Adrenal gland (tissue), 9 donors: ENCODE measurements at regions not wholly inside any gene's neighbourhood (a gene's known extent, or its start where the extent isn't known, plus 50 kb on each side); places are given as distances from the start of the nearest gene placed in this dataset.

Experiments used
- DNase-seq, 7 donors: peaks; one replicate each; pipeline ENCODE4 v3.0.0-alpha.2; 2019 to 2020
- H3K27ac ChIP-seq, 5 donors: fragments of 200-600 bp; sonication (generic) in 4 of 5; 1 replicate in 3 of 5; 2 replicates in 2 of 5; pipeline versions ENCODE4 v1.5.1 to v1.8.0; 2016 to 2020; ENCODE audit warnings: mild to moderate bottlenecking in 1 of 5
- H3K27me3 ChIP-seq: fragments of 200-600 bp; 2 replicates; pipeline ENCODE4 v1.8.0; 2021
- H3K36me3 ChIP-seq, 2 donors: fragments of 200-600 bp; replicated peaks in 1 of 2; 1 replicate in 1 of 2; 2 replicates in 1 of 2; pipeline versions ENCODE4 v1.5.1 to v1.8.0; 2018 to 2022
- H3K4me1 ChIP-seq, 2 donors: fragments of 200-600 bp; replicated peaks in 1 of 2; 1 replicate in 1 of 2; 2 replicates in 1 of 2; pipeline versions ENCODE4 v1.5.1 to v1.8.0; 2018 to 2021
- H3K4me3 ChIP-seq, 4 donors: fragments of 200-600 bp; sonication (generic) in 3 of 4; one replicate each; pipeline ENCODE4 v1.5.1; 2016 to 2018
- H3K9me3 ChIP-seq, 3 donors: fragments of 200-600 bp; sonication (generic) in 1 of 3; replicated peaks in 1 of 3; 1 replicate in 2 of 3; 2 replicates in 1 of 3; pipeline versions ENCODE4 v1.5.1 to v1.8.0; 2016 to 2021
- CTCF ChIP-seq, 6 experiments: fragments of 450-650 bp in 4 of 6; fragments of 200-600 bp in 2 of 6; sonication (generic) in 1 of 6; IDR thresholded peaks; 1 replicate in 5 of 6; 2 replicates in 1 of 6; pipeline versions ENCODE4 v1.5.1 to v1.8.0; 2016 to 2021; ENCODE audit warnings: antibody characterized with exemption in 6 of 6, mild to moderate bottlenecking in 2 of 6, moderate library complexity in 1 of 6
- POLR2A ChIP-seq, 2 donors: fragments of 450-650 bp; IDR thresholded peaks; one replicate each; pipeline ENCODE4 v1.6.1; 2017; ENCODE audit warnings: antibody characterized with exemption in 2 of 2, mild to moderate bottlenecking in 2 of 2, moderate library complexity in 1 of 2
- WGBS, 4 donors: extraction: QIAGEN DNeasy Blood & Tissue Kit in 2 of 4; methylation state at CpG; one replicate each; pipeline versions ENCODE4 v1.1.5 to v1.1.7; 2013 to 2017; 5-methylcytosine and 5-hydroxymethylcytosine counted together
- intact Hi-C, 2 donors: fragments of 100-400 bp; cut with DNase I; formaldehyde crosslinking; loops; one replicate each; pipeline versions ENCODE4 v1.14.1 to v1.15.0; 2022 to 2023
- donor health status: healthy with polysubstance abuse.
- donor health status: Bipolar disorder and iron deficiency.
- donor health status: DM: yes; HTN: yes; CAD: no.
- donor health status: DM: no; HTN: no; CAD: no.
- donor health status: DM: no; HTN: no; CAD: no.

GRCh38 chr2:177021706-177022343 is 190.8 kb upstream of the HNRNPA3 start:
- H3K4me1 ChIP-seq: no peaks in the 10 kb centered on the region
- intact Hi-C loops: no loop called here
- H3K36me3 ChIP-seq: no peaks in the 10 kb centered on the region
- TF ChIP-seq CTCF (IDR thresholded peaks at IDR 0.05) (no peak), POLR2A (IDR thresholded peaks at IDR 0.05) (no peak)
- DNase-seq: no peak
- no peak overlapping the region for H3K4me3 ChIP-seq
- WGBS, 4 donors: 60 to 80% (median 68%) methylated on average over 7 of the region's 7 CpGs
- H3K27ac ChIP-seq: no peak overlapping the region
- no peaks in the 10 kb centered on the region for H3K9me3 ChIP-seq
- no peaks in the 10 kb centered on the region for H3K27me3 ChIP-seq

- DNase-seq: peak in 1 of 7 donors; percentile 14
- Histone ChIP-seq H3K4me1 (no peaks in the 10 kb centered on the region), H3K4me3 (no peak overlapping the region), H3K36me3 (no peaks in the 10 kb centered on the region), H3K9me3 (no peaks in the 10 kb centered on the region), H3K27me3 (no peaks in the 10 kb centered on the region), H3K27ac (no peak overlapping the region)
- intact Hi-C loops: no loop called here
- 54 to 61% (median 58%) methylated on average over 5 of the region's 5 CpGs for WGBS, 4 donors
- TF ChIP-seq POLR2A (IDR thresholded peaks at IDR 0.05) (no peak), CTCF (IDR thresholded peaks at IDR 0.05) (no peak)
These were observed 187.8 kb upstream of the HNRNPA3 start for GRCh38 chr2:177024765-177025164.

- DNase-seq: no peak
- intact Hi-C loops: no loop called here
- no peaks in the 10 kb centered on the region for H3K36me3 ChIP-seq
- TF ChIP-seq CTCF (IDR thresholded peaks at IDR 0.05): no peak
- TF ChIP-seq POLR2A (IDR thresholded peaks at IDR 0.05): no peak
- WGBS, 4 donors: 68 to 82% (median 75%) methylated on average over 2 of the region's 2 CpGs
- no peaks in the 10 kb centered on the region for H3K4me1 ChIP-seq
- no peaks in the 10 kb centered on the region for H3K27me3 ChIP-seq
- H3K27ac ChIP-seq: no peak overlapping the region
- no peak overlapping the region for H3K4me3 ChIP-seq
- H3K9me3 ChIP-seq: no peaks in the 10 kb centered on the region
These were observed 186.3 kb upstream of the HNRNPA3 start for GRCh38 chr2:177026253-177026652.

GRCh38 chr2:177026956-177027355 is 185.6 kb upstream of the HNRNPA3 start:
- no peak for TF ChIP-seq CTCF (IDR thresholded peaks at IDR 0.05)
- no peak for TF ChIP-seq POLR2A (IDR thresholded peaks at IDR 0.05)
- intact Hi-C loops: no loop called here

More at GRCh38 chr2:177026956-177027355, 185.6 kb upstream of the HNRNPA3 start:
- no peak overlapping the region for H3K4me3 ChIP-seq
- H3K36me3 ChIP-seq: no peaks in the 10 kb centered on the region
- no peaks in the 10 kb centered on the region for H3K4me1 ChIP-seq
- DNase-seq: no peak
- no peaks in the 10 kb centered on the region for H3K27me3 ChIP-seq
- 68 to 83% (median 74%) methylated on average over 2 of the region's 2 CpGs for WGBS, 4 donors
- H3K9me3 ChIP-seq: no peaks in the 10 kb centered on the region
- H3K27ac ChIP-seq: no peak overlapping the region
